Body of pancreas (tissue), 4 donors: ENCODE measurements at regions not wholly inside any gene's neighbourhood (a gene's known extent, or its start where the extent isn't known, plus 50 kb on each side); places are given as distances from the start of the nearest gene placed in this dataset.

Experiments used
- CTCF ChIP-seq, 7 experiments: fragments of 450-650 bp in 4 of 7; fragments of 200-600 bp in 3 of 7; sonication (generic) in 3 of 7; IDR thresholded peaks; one replicate each; pipeline ENCODE4 v1.5.1; 2016 to 2019; ENCODE audit warnings: antibody characterized with exemption in 7 of 7
- POLR2A ChIP-seq, 3 donors: fragments of 450-650 bp; IDR thresholded peaks; one replicate each; pipeline ENCODE4 v1.6.1; 2016; ENCODE audit warnings: antibody characterized with exemption in 3 of 3, mild to moderate bottlenecking in 2 of 3

GRCh38 chr2:79434362-79434761 lies 78.5 kb upstream of the CTNNA2 start:
- no peak for TF ChIP-seq CTCF (IDR thresholded peaks at IDR 0.05)
- no peak for TF ChIP-seq POLR2A (IDR thresholded peaks at IDR 0.05)
